ENCODE measurements at regions not wholly inside any gene's neighbourhood (a gene's known extent, or its start where the extent isn't known, plus 50 kb on each side); places are given as distances from the start of the nearest gene placed in this dataset.

GRCh38 chr5:124156415-124156996 is 589.9 kb downstream of the ZNF608 start:
- TF ChIP-seq GATA3 (IDR thresholded peaks at IDR 0.05; ENCODE audit: low read depth, low read length) (no peak), GATA2 (IDR thresholded peaks at IDR 0.05; ENCODE audit: low read depth, low read length) (no peak)

All from SH-SY5Y (cell line).